SK-N-SH (cell line): ENCODE measurements at regions not wholly inside any gene's neighbourhood (a gene's known extent, or its start where the extent isn't known, plus 50 kb on each side); places are given as distances from the start of the nearest gene placed in this dataset.

Experiments used
- ELF1 ChIP-seq: IDR thresholded peaks from 2 replicates; pipeline ENCODE4 v1.4.0; 2012
- EP300 ChIP-seq, 2 experiments: IDR thresholded peaks; 2 replicates each; pipeline versions ENCODE4 v1.4.0 to v1.6.1; 2012; ENCODE audit warnings: borderline replicate concordance in 1 of 2, low read depth in 1 of 2, low read length in 1 of 2
- NFIC ChIP-seq: IDR thresholded peaks from 2 replicates; pipeline ENCODE4 v1.4.0; 2012; ENCODE audit warnings: borderline replicate concordance
- POLR2AphosphoS5 ChIP-seq: IDR thresholded peaks from 2 replicates; pipeline ENCODE4 v1.6.1; 2012; ENCODE audit warnings: low read depth, low read length
- RFX5 ChIP-seq: IDR thresholded peaks from 2 replicates; pipeline ENCODE4 v1.6.1; 2012; ENCODE audit warnings: mild to moderate bottlenecking, improper control_type of control experiment, low read length

DNA sequence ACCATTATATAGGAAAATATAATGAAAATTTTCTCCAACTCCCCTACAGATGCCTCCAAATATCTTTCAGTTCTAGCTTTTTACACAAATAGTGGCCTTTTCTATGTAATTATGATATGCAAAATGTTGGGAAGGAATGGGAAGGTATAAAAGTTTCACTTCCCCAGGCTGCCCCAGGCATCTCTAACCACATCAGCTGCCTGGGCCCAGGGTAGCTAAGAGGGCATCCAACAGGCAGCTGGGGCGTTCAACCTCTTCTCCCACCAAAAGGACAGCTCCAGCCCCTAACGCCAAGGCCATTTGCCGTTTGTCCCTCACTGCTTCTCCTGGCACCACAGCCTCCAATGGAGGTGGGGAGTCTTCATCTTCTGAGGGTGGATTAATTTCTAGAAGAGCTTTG, 188.1 kb upstream of the TSC22D2 start:
- TF ChIP-seq ELF1, result no peak
- no peak for TF ChIP-seq EP300 (IDR thresholded peaks at IDR 0.05; ENCODE audit: borderline replicate concordance in 1 of 2, low read depth in 1 of 2, low read length in 1 of 2)
- TF ChIP-seq POLR2AphosphoS5, result no peak
- TF ChIP-seq NFIC, result no peak
- no peak for TF ChIP-seq RFX5
